HG03135 (cell line): ENCODE measurements at regions not wholly inside any gene's neighbourhood (a gene's known extent, or its start where the extent isn't known, plus 50 kb on each side); places are given as distances from the start of the nearest gene placed in this dataset.

Experiments used
- ATAC-seq: cut with Tn5 transposase; IDR thresholded peaks from one replicate; pipeline ENCODE4 v1.9.1; 2021; ENCODE audit warnings: mild to moderate bottlenecking, moderate library complexity; ENCODE audit not compliant: unreplicated experiment

GRCh38 chr3:70899816-70900215, 587.4 kb upstream of the MDFIC2 start:
- no peak for ATAC-seq

DNA sequence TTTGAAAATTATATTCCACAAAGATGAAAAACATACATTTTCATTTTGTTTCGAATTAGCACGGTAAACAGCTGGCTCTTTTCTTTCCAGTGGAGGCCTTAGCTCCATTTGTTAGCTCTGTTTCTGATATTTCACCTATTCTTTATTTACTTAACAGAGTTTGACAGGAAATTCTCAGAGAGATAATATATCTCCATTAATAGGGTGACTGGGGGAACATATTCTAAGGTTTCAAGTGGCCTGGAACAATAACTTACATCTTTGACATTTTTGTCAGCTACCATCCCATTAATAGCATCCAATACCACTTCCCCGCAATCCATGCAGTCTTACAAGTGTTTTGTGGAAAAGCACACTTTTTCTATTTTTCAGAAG, 577.6 kb upstream of the MDFIC2 start:
- no peak for ATAC-seq

- no peak for ATAC-seq
Observed at GRCh38 chr3:70889162-70890019, 577.0 kb upstream of the MDFIC2 start.

GRCh38 chr3:70885636-70886035, 573.2 kb upstream of the MDFIC2 start:
- no peak for ATAC-seq

DNA sequence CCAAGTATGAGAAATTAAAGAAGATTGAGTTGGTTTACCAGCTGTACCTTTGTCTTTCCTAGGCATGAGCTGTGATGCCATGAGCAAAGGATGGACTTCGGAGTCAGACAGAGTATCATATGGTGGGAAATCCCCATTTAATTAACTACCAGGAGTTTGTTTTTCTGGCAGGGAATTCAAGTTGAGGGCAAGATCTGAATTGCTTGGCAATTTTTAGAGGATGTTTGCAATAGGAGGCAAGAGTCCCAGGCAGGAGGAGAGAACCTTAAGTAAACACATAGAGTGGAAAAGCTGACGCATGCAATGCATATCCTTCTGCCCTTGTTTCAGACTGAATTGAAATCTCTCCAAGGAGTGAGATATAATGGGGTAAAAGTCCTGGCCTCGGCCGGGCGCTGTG, 569.7 kb upstream of the MDFIC2 start:
- ATAC-seq = no peak

DNA sequence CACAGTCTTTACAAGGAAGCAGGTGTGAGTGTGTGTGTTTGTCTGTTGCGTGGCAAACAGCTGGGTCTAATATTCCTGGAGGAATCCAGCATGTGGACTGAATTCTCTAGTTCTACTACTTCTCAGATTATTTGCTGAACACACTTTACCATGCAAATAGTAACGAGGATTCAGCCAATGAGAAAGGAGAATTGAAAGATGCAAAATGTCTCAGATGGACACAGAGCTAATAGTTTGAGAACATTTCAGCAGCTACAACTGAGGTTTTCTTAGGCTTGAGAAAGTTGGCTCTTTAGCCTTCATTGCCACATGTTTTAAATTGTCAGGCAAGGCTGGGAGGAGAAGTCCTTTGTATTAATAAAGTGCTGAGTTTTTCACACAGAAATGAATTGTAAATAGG, 568.0 kb upstream of the MDFIC2 start:
- ATAC-seq = no peak

- no peak for ATAC-seq
Observed at GRCh38 chr3:70876154-70876553, 563.7 kb upstream of the MDFIC2 start.

GRCh38 chr3:70874196-70874595, 561.8 kb upstream of the MDFIC2 start:
- no peak for ATAC-seq

- no peak for ATAC-seq
Observed at GRCh38 chr3:70873686-70874085, 561.2 kb upstream of the MDFIC2 start.

- no peak for ATAC-seq
Observed at GRCh38 chr3:70871909-70872656, 559.6 kb upstream of the MDFIC2 start.

- no peak for ATAC-seq
Observed at GRCh38 chr3:70870576-70870975, 558.1 kb upstream of the MDFIC2 start.

DNA sequence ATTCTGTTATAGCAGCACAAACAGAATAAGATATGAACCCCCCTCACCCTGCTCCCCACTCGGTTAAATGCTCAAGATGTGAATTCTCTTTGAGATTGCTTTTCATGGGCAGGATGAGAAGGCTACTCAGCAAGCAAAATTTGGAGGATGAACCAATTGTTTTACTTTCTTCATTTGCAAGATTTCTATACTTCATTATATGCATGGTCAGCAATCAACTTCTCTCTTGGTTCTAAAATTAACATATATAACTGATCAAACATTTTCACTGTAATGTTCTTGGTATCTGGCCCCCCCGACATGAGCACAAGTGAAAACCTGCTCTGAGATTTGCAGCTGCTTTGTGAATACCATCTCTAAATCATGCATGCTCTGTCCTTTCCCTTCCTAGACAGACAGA, 556.1 kb upstream of the MDFIC2 start:
- no peak for ATAC-seq

GRCh38 chr3:70863049-70863448, 550.6 kb upstream of the MDFIC2 start:
- no peak for ATAC-seq

DNA sequence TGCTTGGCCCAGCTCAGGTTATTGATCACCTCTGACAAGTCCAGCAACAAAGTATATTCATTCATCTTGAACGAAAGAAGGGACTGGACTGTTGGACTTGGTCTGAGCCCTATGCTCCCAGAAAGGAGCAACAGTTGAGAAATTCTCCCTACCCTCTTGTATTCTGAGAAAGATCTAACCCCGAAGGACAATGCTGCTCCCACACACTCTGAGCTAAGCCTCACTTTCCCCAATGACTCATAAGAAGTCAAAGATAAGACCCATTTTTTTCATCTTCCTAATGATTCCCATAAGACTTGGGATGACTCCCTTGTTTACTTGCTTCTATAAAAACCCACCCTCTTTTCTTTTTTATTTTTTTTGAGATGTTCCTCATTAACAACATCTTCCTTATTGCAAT, 549.4 kb upstream of the MDFIC2 start:
- ATAC-seq = no peak

DNA sequence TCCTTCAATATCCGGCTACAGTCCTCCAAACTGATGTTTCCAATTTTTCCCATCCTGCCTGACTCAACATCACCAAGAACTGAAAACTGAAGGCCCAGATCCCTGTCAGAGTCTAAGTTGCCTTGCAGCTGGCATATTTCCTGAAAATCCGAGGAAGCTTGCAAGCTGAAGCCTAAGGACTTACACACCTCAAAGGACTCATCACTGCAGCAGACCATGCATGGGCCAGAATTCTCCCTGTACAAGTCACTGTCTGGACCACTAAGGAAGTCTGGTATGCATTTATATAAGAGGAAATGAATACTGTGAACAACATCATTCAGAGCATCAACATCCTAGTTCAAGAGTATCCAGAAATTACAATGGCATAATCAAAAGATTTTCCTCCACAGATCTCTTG, 548.8 kb upstream of the MDFIC2 start:
- ATAC-seq = no peak

GRCh38 chr3:70857916-70858315, 545.5 kb upstream of the MDFIC2 start:
- ATAC-seq = no peak

- no peak for ATAC-seq
Observed at GRCh38 chr3:70856414-70857162, 544.1 kb upstream of the MDFIC2 start.

- ATAC-seq = no peak
Observed at GRCh38 chr3:70855149-70855548, 542.7 kb upstream of the MDFIC2 start.

DNA sequence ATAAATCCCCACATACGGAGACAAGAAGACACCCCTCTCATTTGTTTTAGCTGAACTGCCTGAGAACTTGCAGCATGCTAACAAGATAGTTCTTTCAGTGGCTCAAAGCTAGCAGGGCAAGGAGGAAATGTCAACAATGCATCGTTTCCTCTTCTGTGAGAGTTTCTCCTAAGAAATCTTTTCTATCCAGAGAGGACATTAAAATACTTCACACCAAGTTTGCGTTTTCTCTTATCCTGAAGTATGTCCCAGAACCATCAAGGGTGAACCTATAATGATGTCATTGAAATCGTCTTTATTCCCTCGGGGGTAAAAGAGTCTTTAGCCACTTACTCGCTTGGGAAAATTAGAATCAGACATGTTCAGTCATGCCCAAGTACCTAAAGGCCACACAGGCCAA, 541.7 kb upstream of the MDFIC2 start:
- ATAC-seq = no peak

DNA sequence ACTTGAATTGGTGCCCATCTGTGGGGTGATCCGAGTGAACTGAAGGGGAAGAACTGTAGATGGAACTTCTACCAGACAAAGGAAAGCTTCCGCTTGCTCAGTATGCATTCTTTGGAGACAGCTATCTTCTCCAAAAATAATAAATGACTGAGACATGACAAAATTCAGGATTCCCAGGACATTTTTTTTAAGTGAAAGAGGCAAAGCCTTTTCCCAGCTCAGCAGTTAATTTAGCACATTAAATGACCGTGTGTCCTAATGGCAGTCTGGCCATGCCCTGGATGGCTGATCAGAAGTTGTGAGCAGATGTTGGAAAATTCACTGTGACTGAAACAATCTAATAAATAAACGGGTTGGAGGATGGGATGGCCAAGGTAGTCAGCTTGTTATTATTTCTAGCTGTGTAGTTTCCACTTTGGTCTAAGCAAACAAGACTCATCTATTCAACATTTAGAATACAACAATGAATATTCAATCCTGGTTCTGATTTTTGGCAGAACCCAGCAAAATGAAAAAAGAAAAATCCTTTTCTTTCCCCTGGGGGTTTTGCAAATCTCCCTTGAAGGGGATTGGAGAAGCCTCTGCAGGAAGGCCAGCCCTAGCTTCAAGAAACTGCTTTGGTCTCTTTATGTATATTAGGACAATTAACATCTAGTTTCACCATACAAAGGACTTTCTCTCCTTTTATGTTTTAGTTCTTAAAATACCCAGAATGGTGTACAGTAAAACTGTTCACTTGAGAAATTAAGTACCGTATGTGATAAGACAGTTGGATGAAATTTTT, 540.9 kb upstream of the MDFIC2 start:
- ATAC-seq = no peak
